ENCODE measurements at regions not wholly inside any gene's neighbourhood (a gene's known extent, or its start where the extent isn't known, plus 50 kb on each side); places are given as distances from the start of the nearest gene placed in this dataset.

- H3K9me3 ChIP-seq (ENCODE audit: control insufficient read depth in 3 of 3, low read length in 3 of 3), result peaks cover 0 to 2% (median 0%) of the 10 kb centered on the region in 3 donors
- no peak overlapping the region for H3K9ac ChIP-seq (ENCODE audit: low read depth in 1 of 3, low read length in 3 of 3)
- no peaks in the 10 kb centered on the region for H3K36me3 ChIP-seq (ENCODE audit: control insufficient read depth in 3 of 3, insufficient read depth in 3 of 3, low read length in 3 of 3)
- no peak overlapping the region for H3K4me3 ChIP-seq (ENCODE audit: low read length in 3 of 3)
- H3K4me1 ChIP-seq (ENCODE audit: control insufficient read depth in 3 of 3, insufficient read depth in 3 of 3, low read length in 3 of 3), result no peaks in the 10 kb centered on the region
- no peak overlapping the region for H3K27ac ChIP-seq (ENCODE audit: low read depth, low read length)
- H3K27me3 ChIP-seq (ENCODE audit: control insufficient read depth in 3 of 3, insufficient read depth in 3 of 3, low read length in 3 of 3), result no peaks in the 10 kb centered on the region
Observed at GRCh38 chr9:16025627-16026026, 472.8 kb downstream of the CCDC171 start.

GRCh38 chr9:16026886-16027285 lies 474.0 kb downstream of the CCDC171 start:
- H3K27me3 ChIP-seq (ENCODE audit: control insufficient read depth in 3 of 3, insufficient read depth in 3 of 3, low read length in 3 of 3), result no peaks in the 10 kb centered on the region
- H3K9me3 ChIP-seq (ENCODE audit: control insufficient read depth in 3 of 3, low read length in 3 of 3), result peaks cover 0 to 2% (median 0%) of the 10 kb centered on the region in 3 donors
- no peak overlapping the region for H3K27ac ChIP-seq (ENCODE audit: low read depth, low read length)
- H3K9ac ChIP-seq (ENCODE audit: low read depth in 1 of 3, low read length in 3 of 3), result no peak overlapping the region
- H3K4me3 ChIP-seq (ENCODE audit: low read length in 3 of 3), result no peak overlapping the region
- no peaks in the 10 kb centered on the region for H3K4me1 ChIP-seq (ENCODE audit: control insufficient read depth in 3 of 3, insufficient read depth in 3 of 3, low read length in 3 of 3)
- H3K36me3 ChIP-seq (ENCODE audit: control insufficient read depth in 3 of 3, insufficient read depth in 3 of 3, low read length in 3 of 3), result no peaks in the 10 kb centered on the region

- Histone ChIP-seq H3K9me3 (ENCODE audit: control insufficient read depth in 3 of 3, low read length in 3 of 3) (peaks cover 0 to 2% (median 0%) of the 10 kb centered on the region in 3 donors), H3K36me3 (ENCODE audit: control insufficient read depth in 3 of 3, insufficient read depth in 3 of 3, low read length in 3 of 3) (no peaks in the 10 kb centered on the region), H3K4me1 (ENCODE audit: control insufficient read depth in 3 of 3, insufficient read depth in 3 of 3, low read length in 3 of 3) (no peaks in the 10 kb centered on the region), H3K4me3 (ENCODE audit: low read length in 3 of 3) (no peak overlapping the region), H3K9ac (ENCODE audit: low read depth in 1 of 3, low read length in 3 of 3) (no peak overlapping the region), H3K27me3 (ENCODE audit: control insufficient read depth in 3 of 3, insufficient read depth in 3 of 3, low read length in 3 of 3) (no peaks in the 10 kb centered on the region), H3K27ac (ENCODE audit: low read depth, low read length) (no peak overlapping the region)
Observed at GRCh38 chr9:16028548-16028947, 475.7 kb downstream of the CCDC171 start.

GRCh38 chr9:16029046-16029615 lies 476.3 kb downstream of the CCDC171 start:
- Histone ChIP-seq H3K9me3 (ENCODE audit: control insufficient read depth in 3 of 3, low read length in 3 of 3) (peaks cover 0 to 2% (median 0%) of the 10 kb centered on the region in 3 donors), H3K27ac (ENCODE audit: low read depth, low read length) (no peak overlapping the region), H3K4me3 (ENCODE audit: low read length in 3 of 3) (no peak overlapping the region), H3K36me3 (ENCODE audit: control insufficient read depth in 3 of 3, insufficient read depth in 3 of 3, low read length in 3 of 3) (no peaks in the 10 kb centered on the region), H3K27me3 (ENCODE audit: control insufficient read depth in 3 of 3, insufficient read depth in 3 of 3, low read length in 3 of 3) (no peaks in the 10 kb centered on the region), H3K9ac (ENCODE audit: low read depth in 1 of 3, low read length in 3 of 3) (no peak overlapping the region), H3K4me1 (ENCODE audit: control insufficient read depth in 3 of 3, insufficient read depth in 3 of 3, low read length in 3 of 3) (no peaks in the 10 kb centered on the region)

GRCh38 chr9:16029796-16030363 lies 477.0 kb downstream of the CCDC171 start:
- Histone ChIP-seq H3K27me3 (ENCODE audit: control insufficient read depth in 3 of 3, insufficient read depth in 3 of 3, low read length in 3 of 3) (no peaks in the 10 kb centered on the region), H3K9me3 (ENCODE audit: control insufficient read depth in 3 of 3, low read length in 3 of 3) (peaks cover 0 to 2% (median 0%) of the 10 kb centered on the region in 3 donors), H3K4me3 (ENCODE audit: low read length in 3 of 3) (no peak overlapping the region), H3K4me1 (ENCODE audit: control insufficient read depth in 3 of 3, insufficient read depth in 3 of 3, low read length in 3 of 3) (no peaks in the 10 kb centered on the region), H3K36me3 (ENCODE audit: control insufficient read depth in 3 of 3, insufficient read depth in 3 of 3, low read length in 3 of 3) (no peaks in the 10 kb centered on the region), H3K27ac (ENCODE audit: low read depth, low read length) (no peak overlapping the region), H3K9ac (ENCODE audit: low read depth in 1 of 3, low read length in 3 of 3) (no peak overlapping the region)

GRCh38 chr9:16030528-16031185 lies 477.8 kb downstream of the CCDC171 start:
- H3K4me1 ChIP-seq (ENCODE audit: control insufficient read depth in 3 of 3, insufficient read depth in 3 of 3, low read length in 3 of 3), result no peaks in the 10 kb centered on the region
- H3K27ac ChIP-seq (ENCODE audit: low read depth, low read length), result no peak overlapping the region
- H3K36me3 ChIP-seq (ENCODE audit: control insufficient read depth in 3 of 3, insufficient read depth in 3 of 3, low read length in 3 of 3), result no peaks in the 10 kb centered on the region
- H3K4me3 ChIP-seq (ENCODE audit: low read length in 3 of 3), result no peak overlapping the region
- no peak overlapping the region for H3K9ac ChIP-seq (ENCODE audit: low read depth in 1 of 3, low read length in 3 of 3)
- no peaks in the 10 kb centered on the region for H3K27me3 ChIP-seq (ENCODE audit: control insufficient read depth in 3 of 3, insufficient read depth in 3 of 3, low read length in 3 of 3)
- peaks cover 0 to 2% (median 0%) of the 10 kb centered on the region in 3 donors for H3K9me3 ChIP-seq (ENCODE audit: control insufficient read depth in 3 of 3, low read length in 3 of 3)

- no peak overlapping the region for H3K4me3 ChIP-seq (ENCODE audit: low read length in 3 of 3)
- H3K36me3 ChIP-seq (ENCODE audit: control insufficient read depth in 3 of 3, insufficient read depth in 3 of 3, low read length in 3 of 3), result no peaks in the 10 kb centered on the region
- peaks cover 0 to 2% (median 0%) of the 10 kb centered on the region in 3 donors for H3K9me3 ChIP-seq (ENCODE audit: control insufficient read depth in 3 of 3, low read length in 3 of 3)
- no peaks in the 10 kb centered on the region for H3K4me1 ChIP-seq (ENCODE audit: control insufficient read depth in 3 of 3, insufficient read depth in 3 of 3, low read length in 3 of 3)
- no peak overlapping the region for H3K27ac ChIP-seq (ENCODE audit: low read depth, low read length)
- H3K9ac ChIP-seq (ENCODE audit: low read depth in 1 of 3, low read length in 3 of 3), result no peak overlapping the region
- H3K27me3 ChIP-seq (ENCODE audit: control insufficient read depth in 3 of 3, insufficient read depth in 3 of 3, low read length in 3 of 3), result no peaks in the 10 kb centered on the region
Observed at GRCh38 chr9:16031486-16031885, 478.6 kb downstream of the CCDC171 start.

GRCh38 chr9:16031971-16032370 lies 479.1 kb downstream of the CCDC171 start:
- no peaks in the 10 kb centered on the region for H3K27me3 ChIP-seq (ENCODE audit: control insufficient read depth in 3 of 3, insufficient read depth in 3 of 3, low read length in 3 of 3)
- H3K9ac ChIP-seq (ENCODE audit: low read depth in 1 of 3, low read length in 3 of 3), result no peak overlapping the region
- no peak overlapping the region for H3K4me3 ChIP-seq (ENCODE audit: low read length in 3 of 3)
- H3K27ac ChIP-seq (ENCODE audit: low read depth, low read length), result no peak overlapping the region
- H3K9me3 ChIP-seq (ENCODE audit: control insufficient read depth in 3 of 3, low read length in 3 of 3), result peaks cover 0 to 2% (median 0%) of the 10 kb centered on the region in 3 donors
- no peaks in the 10 kb centered on the region for H3K4me1 ChIP-seq (ENCODE audit: control insufficient read depth in 3 of 3, insufficient read depth in 3 of 3, low read length in 3 of 3)
- no peaks in the 10 kb centered on the region for H3K36me3 ChIP-seq (ENCODE audit: control insufficient read depth in 3 of 3, insufficient read depth in 3 of 3, low read length in 3 of 3)

GRCh38 chr9:16032799-16033198 lies 480.0 kb downstream of the CCDC171 start:
- H3K9me3 ChIP-seq (ENCODE audit: control insufficient read depth in 3 of 3, low read length in 3 of 3), result peaks cover 0 to 2% (median 0%) of the 10 kb centered on the region in 3 donors
- H3K4me1 ChIP-seq (ENCODE audit: control insufficient read depth in 3 of 3, insufficient read depth in 3 of 3, low read length in 3 of 3), result no peaks in the 10 kb centered on the region
- H3K36me3 ChIP-seq (ENCODE audit: control insufficient read depth in 3 of 3, insufficient read depth in 3 of 3, low read length in 3 of 3), result no peaks in the 10 kb centered on the region
- H3K9ac ChIP-seq (ENCODE audit: low read depth in 1 of 3, low read length in 3 of 3), result no peak overlapping the region
- H3K27ac ChIP-seq (ENCODE audit: low read depth, low read length), result no peak overlapping the region
- no peaks in the 10 kb centered on the region for H3K27me3 ChIP-seq (ENCODE audit: control insufficient read depth in 3 of 3, insufficient read depth in 3 of 3, low read length in 3 of 3)
- H3K4me3 ChIP-seq (ENCODE audit: low read length in 3 of 3), result no peak overlapping the region

- H3K36me3 ChIP-seq (ENCODE audit: control insufficient read depth in 3 of 3, insufficient read depth in 3 of 3, low read length in 3 of 3), result no peaks in the 10 kb centered on the region
- no peak overlapping the region for H3K27ac ChIP-seq (ENCODE audit: low read depth, low read length)
- peaks cover 0 to 2% (median 0%) of the 10 kb centered on the region in 3 donors for H3K9me3 ChIP-seq (ENCODE audit: control insufficient read depth in 3 of 3, low read length in 3 of 3)
- H3K9ac ChIP-seq (ENCODE audit: low read depth in 1 of 3, low read length in 3 of 3), result no peak overlapping the region
- no peak overlapping the region for H3K4me3 ChIP-seq (ENCODE audit: low read length in 3 of 3)
- no peaks in the 10 kb centered on the region for H3K27me3 ChIP-seq (ENCODE audit: control insufficient read depth in 3 of 3, insufficient read depth in 3 of 3, low read length in 3 of 3)
- H3K4me1 ChIP-seq (ENCODE audit: control insufficient read depth in 3 of 3, insufficient read depth in 3 of 3, low read length in 3 of 3), result no peaks in the 10 kb centered on the region
Observed at GRCh38 chr9:16033253-16033652, 480.4 kb downstream of the CCDC171 start.

Measured in skeletal muscle tissue (tissue), 3 donors.